Thymus (tissue), 11 donors: ENCODE measurements at regions not wholly inside any gene's neighbourhood (a gene's known extent, or its start where the extent isn't known, plus 50 kb on each side); places are given as distances from the start of the nearest gene placed in this dataset.

Experiments
- DNase-seq, 9 donors: peaks; one replicate each; pipeline ENCODE4 v3.0.0-alpha.2; 2013; ENCODE audit warnings: low spot score in 9 of 9, low read depth in 6 of 9, missing footprints in 1 of 9
- H3K27ac ChIP-seq, 2 donors: one replicate each; pipeline ENCODE4 v1.5.1; 2013; ENCODE audit warnings: control low read depth in 1 of 2, low read depth in 1 of 2, low read length in 1 of 2, mild to moderate bottlenecking in 1 of 2, moderate library complexity in 1 of 2
- H3K27me3 ChIP-seq, 2 donors: one replicate each; pipeline ENCODE4 v1.5.1; 2013; ENCODE audit warnings: low read length in 1 of 2; ENCODE audit not compliant: control insufficient read depth in 2 of 2, insufficient read depth in 1 of 2
- H3K36me3 ChIP-seq, 2 donors: one replicate each; pipeline ENCODE4 v1.5.1; 2013; ENCODE audit warnings: low read length in 1 of 2, mild to moderate bottlenecking in 1 of 2, moderate library complexity in 1 of 2; ENCODE audit not compliant: control insufficient read depth in 2 of 2, insufficient read depth in 2 of 2
- H3K4me1 ChIP-seq, 2 donors: one replicate each; pipeline ENCODE4 v1.5.1; 2013; ENCODE audit warnings: low read length in 2 of 2; ENCODE audit not compliant: control insufficient read depth in 2 of 2, insufficient read depth in 2 of 2
- H3K4me3 ChIP-seq, 2 donors: one replicate each; pipeline ENCODE4 v1.5.1; 2013; ENCODE audit warnings: low read length in 2 of 2, control low read depth in 1 of 2, mild to moderate bottlenecking in 1 of 2
- H3K9me3 ChIP-seq, 2 donors: one replicate each; pipeline ENCODE4 v1.5.1; 2013; ENCODE audit warnings: low read length in 1 of 2, mild to moderate bottlenecking in 1 of 2; ENCODE audit not compliant: control insufficient read depth in 2 of 2, insufficient read depth in 1 of 2
- WGBS: extraction: QIAGEN DNeasy Blood & Tissue Kit; methylation state at CpG from one replicate; pipeline ENCODE4 v1.1.7; 2013; 5-methylcytosine and 5-hydroxymethylcytosine counted together
- donor health status: healthy.

- WGBS = 83% methylated on average over 3 of the region's 3 CpGs
- H3K27me3 ChIP-seq = no peaks in the 10 kb centered on the region
- H3K36me3 ChIP-seq = no peaks in the 10 kb centered on the region
- DNase-seq = no peak
- no peak overlapping the region for H3K27ac ChIP-seq
- no peaks in the 10 kb centered on the region for H3K9me3 ChIP-seq
- H3K4me1 ChIP-seq = no peaks in the 10 kb centered on the region
- H3K4me3 ChIP-seq = no peak overlapping the region
Observed at GRCh38 chr18:45526114-45526841, 89.0 kb upstream of the SLC14A2 start.

- no peak for DNase-seq
- no peaks in the 10 kb centered on the region for H3K27me3 ChIP-seq
- 89% methylated on average over 5 of the region's 5 CpGs for WGBS
- no peak overlapping the region for H3K27ac ChIP-seq
- H3K4me1 ChIP-seq = no peaks in the 10 kb centered on the region
- no peak overlapping the region for H3K4me3 ChIP-seq
- no peaks in the 10 kb centered on the region for H3K36me3 ChIP-seq
- H3K9me3 ChIP-seq = no peaks in the 10 kb centered on the region
Observed at GRCh38 chr18:45527891-45528290, 87.4 kb upstream of the SLC14A2 start.

- 93% methylated on average over 2 of the region's 2 CpGs for WGBS
Observed at GRCh38 chr18:45528712-45529336, 86.5 kb upstream of the SLC14A2 start.

DNA sequence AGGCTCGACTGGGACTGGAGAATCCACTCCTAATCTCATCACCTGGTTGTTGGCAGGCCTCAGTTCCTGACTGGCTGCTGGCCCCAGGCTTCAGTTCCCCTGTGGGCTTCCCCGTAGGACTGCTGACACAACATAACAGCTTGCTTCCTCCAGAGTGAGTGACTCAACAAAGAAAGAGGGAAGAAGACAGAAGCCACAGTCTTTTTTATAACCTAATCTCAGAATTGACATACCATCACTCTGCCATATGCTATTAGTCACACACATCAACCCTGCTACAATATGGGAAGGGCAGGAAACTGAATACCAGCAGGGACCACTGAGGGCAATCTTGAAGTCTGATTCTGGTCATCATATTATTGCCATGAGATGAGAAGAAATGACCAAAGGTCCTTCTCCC is 76.8 kb upstream of the SLC14A2 start:
- Histone ChIP-seq H3K9me3 (peaks cover 0 to 3% of the 10 kb centered on the region in 2 donors), H3K4me1 (no peaks in the 10 kb centered on the region), H3K27me3 (no peaks in the 10 kb centered on the region), H3K36me3 (no peaks in the 10 kb centered on the region), H3K27ac (no peak overlapping the region), H3K4me3 (no peak overlapping the region)
- 82% methylated on average over 2 of the region's 2 CpGs for WGBS
- no peak for DNase-seq

More at GRCh38 chr18:45528712-45529336, 86.5 kb upstream of the SLC14A2 start:
- Histone ChIP-seq H3K4me1 (no peaks in the 10 kb centered on the region), H3K9me3 (no peaks in the 10 kb centered on the region), H3K27ac (no peak overlapping the region), H3K36me3 (no peaks in the 10 kb centered on the region), H3K27me3 (no peaks in the 10 kb centered on the region), H3K4me3 (no peak overlapping the region)
- DNase-seq = no peak

- no peak for DNase-seq
- no peaks in the 10 kb centered on the region for H3K4me1 ChIP-seq
- no peaks in the 10 kb centered on the region for H3K27me3 ChIP-seq
- H3K9me3 ChIP-seq = peaks cover 0 to 3% of the 10 kb centered on the region in 2 donors
- WGBS = 92% methylated on average over 5 of the region's 5 CpGs
- H3K4me3 ChIP-seq = no peak overlapping the region
- no peaks in the 10 kb centered on the region for H3K36me3 ChIP-seq
- no peak overlapping the region for H3K27ac ChIP-seq
Observed at GRCh38 chr18:45539491-45539891, 75.8 kb upstream of the SLC14A2 start.

GRCh38 chr18:45540125-45540524 is 75.2 kb upstream of the SLC14A2 start:
- DNase-seq = no peak
- Histone ChIP-seq H3K4me3 (no peak overlapping the region), H3K36me3 (no peaks in the 10 kb centered on the region), H3K4me1 (no peaks in the 10 kb centered on the region), H3K27ac (no peak overlapping the region), H3K27me3 (no peaks in the 10 kb centered on the region), H3K9me3 (peaks cover 0 to 3% of the 10 kb centered on the region in 2 donors)
- WGBS = 89% methylated on average over 7 of the region's 7 CpGs

DNA sequence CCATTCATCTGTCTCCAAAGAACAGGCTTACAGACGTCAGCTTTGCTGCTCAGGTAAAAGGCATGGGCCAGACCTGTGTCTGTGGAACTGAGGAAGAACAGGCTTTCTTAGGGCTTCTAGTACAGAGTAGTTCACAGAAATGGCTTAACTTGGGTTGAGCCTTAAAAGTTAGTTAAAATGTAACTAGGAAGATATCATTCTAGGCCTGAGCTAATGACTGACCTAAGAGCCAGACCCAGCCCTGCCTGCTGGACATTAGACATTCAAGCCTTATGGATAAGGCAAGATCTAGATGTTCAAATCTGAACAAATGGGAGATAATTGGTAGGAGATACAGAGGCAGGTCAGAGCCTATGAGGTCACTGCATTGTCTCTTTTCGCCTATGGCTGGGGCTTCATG is 73.9 kb upstream of the SLC14A2 start:
- H3K36me3 ChIP-seq = no peaks in the 10 kb centered on the region
- 94% methylated on average over 2 of the region's 2 CpGs for WGBS

DNA sequence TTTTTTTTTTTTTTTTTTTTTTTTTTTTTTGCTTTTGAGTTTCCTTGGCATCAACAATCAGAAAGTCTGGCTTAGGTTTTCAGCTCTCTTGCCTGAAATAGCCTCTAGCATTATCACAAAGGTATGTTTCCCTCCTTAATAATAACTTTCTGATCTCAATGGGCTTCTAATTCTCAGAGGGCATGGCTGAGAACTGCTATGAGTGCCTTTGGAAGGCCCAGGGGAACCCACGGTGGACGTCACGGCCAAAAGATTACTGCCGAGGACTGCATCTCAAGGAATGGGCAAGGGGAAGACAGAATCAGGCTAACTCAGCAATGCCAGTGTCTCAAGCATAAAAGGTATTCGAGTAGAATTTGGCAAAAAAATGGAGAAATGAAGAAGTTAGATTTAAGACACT is 73.2 kb upstream of the SLC14A2 start:
- Histone ChIP-seq H3K27me3 (no peaks in the 10 kb centered on the region), H3K36me3 (no peaks in the 10 kb centered on the region), H3K4me3 (no peak overlapping the region), H3K4me1 (no peaks in the 10 kb centered on the region), H3K9me3 (peaks cover 0 to 3% of the 10 kb centered on the region in 2 donors), H3K27ac (no peak overlapping the region)
- 96% methylated on average over 5 of the region's 5 CpGs for WGBS
- DNase-seq = no peak

More for the DNA sequence above, 73.9 kb upstream of the SLC14A2 start:
- no peaks in the 10 kb centered on the region for H3K27me3 ChIP-seq
- no peak overlapping the region for H3K27ac ChIP-seq
- DNase-seq = no peak
- H3K4me1 ChIP-seq = no peaks in the 10 kb centered on the region
- H3K4me3 ChIP-seq = no peak overlapping the region
- H3K9me3 ChIP-seq = peaks cover 0 to 3% of the 10 kb centered on the region in 2 donors

- Histone ChIP-seq H3K9me3 (no peaks in the 10 kb centered on the region), H3K4me3 (no peak overlapping the region), H3K27me3 (no peaks in the 10 kb centered on the region), H3K36me3 (no peaks in the 10 kb centered on the region), H3K27ac (no peak overlapping the region), H3K4me1 (no peaks in the 10 kb centered on the region)
- WGBS = 98% methylated on average over 4 of the region's 4 CpGs
- no peak for DNase-seq
Observed at GRCh38 chr18:45547910-45548309, 67.4 kb upstream of the SLC14A2 start.
